ENCODE measurements at regions not wholly inside any gene's neighbourhood (a gene's known extent, or its start where the extent isn't known, plus 50 kb on each side); places are given as distances from the start of the nearest gene placed in this dataset.

DNA sequence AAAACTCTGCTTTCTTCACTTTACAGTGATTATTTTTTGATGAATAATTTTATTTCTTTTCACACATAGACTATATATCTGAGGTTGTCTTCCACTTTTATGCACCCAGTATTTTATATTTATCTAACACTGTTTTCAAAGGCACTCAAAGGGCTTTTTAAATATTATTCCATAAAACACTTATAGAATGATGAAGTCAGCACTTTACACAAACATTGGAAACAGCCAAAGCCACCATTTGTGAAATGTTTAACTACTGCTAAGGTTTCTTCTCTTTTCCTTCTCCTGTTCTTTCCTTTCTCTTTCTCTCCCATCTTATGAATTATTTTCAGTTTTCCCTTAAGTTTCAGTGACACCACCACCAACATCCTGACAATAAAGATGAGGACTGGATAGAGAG, 317.7 kb upstream of the FAM78B start:
- no peak for TF ChIP-seq EZH2 (optimal IDR thresholded peaks at IDR 0.05; ENCODE audit: low read depth, low read length)
- no peak for TF ChIP-seq CTCF (IDR thresholded peaks at IDR 0.05; ENCODE audit: low read length)

Measured in MM.1S (cell line).